Mucosa of rectum (tissue), 2 donors: ENCODE measurements at regions not wholly inside any gene's neighbourhood (a gene's known extent, or its start where the extent isn't known, plus 50 kb on each side); places are given as distances from the start of the nearest gene placed in this dataset.

Experiments
- H3K27ac ChIP-seq, 2 donors: one replicate each; pipeline ENCODE4 v1.7.0; 2013; ENCODE audit warnings: inconsistent platforms in 2 of 2, low read depth in 2 of 2, low read length in 2 of 2
- H3K27me3 ChIP-seq, 2 donors: one replicate each; pipeline ENCODE4 v1.7.0; 2013; ENCODE audit warnings: low read length in 2 of 2; ENCODE audit not compliant: control insufficient read depth in 2 of 2, insufficient read depth in 2 of 2
- H3K36me3 ChIP-seq, 2 donors: one replicate each; pipeline ENCODE4 v1.7.0; 2013; ENCODE audit warnings: low read length in 2 of 2; ENCODE audit not compliant: control insufficient read depth in 2 of 2, insufficient read depth in 2 of 2
- H3K4me1 ChIP-seq, 2 donors: one replicate each; pipeline ENCODE4 v1.7.0; 2013; ENCODE audit warnings: low read length in 2 of 2, mild to moderate bottlenecking in 1 of 2; ENCODE audit not compliant: control insufficient read depth in 2 of 2, insufficient read depth in 2 of 2
- H3K4me3 ChIP-seq, 2 donors: one replicate each; pipeline ENCODE4 v1.7.0; 2013; ENCODE audit warnings: low read length in 2 of 2
- H3K9ac ChIP-seq, 2 donors: one replicate each; pipeline ENCODE4 v1.7.0; 2013; ENCODE audit warnings: low read length in 2 of 2, low read depth in 1 of 2, mild to moderate bottlenecking in 1 of 2
- H3K9me3 ChIP-seq, 2 donors: one replicate each; pipeline ENCODE4 v1.7.0; 2013; ENCODE audit warnings: low read length in 2 of 2; ENCODE audit not compliant: control insufficient read depth in 2 of 2
- donor health status: healthy.
- donor health status: Normal muscosa, but diverticular disease.

- H3K27me3 ChIP-seq, result no peaks in the 10 kb centered on the region
- H3K9me3 ChIP-seq, result no peaks in the 10 kb centered on the region
- H3K36me3 ChIP-seq, result no peaks in the 10 kb centered on the region
- no peaks in the 10 kb centered on the region for H3K4me1 ChIP-seq
- H3K27ac ChIP-seq, result no peak overlapping the region
- H3K9ac ChIP-seq, result no peak overlapping the region
- no peak overlapping the region for H3K4me3 ChIP-seq
Measured at GRCh38 chr16:63602206-63602927, 1519.5 kb downstream of the CDH11 start.

GRCh38 chr16:63596716-63597115 lies 1525.1 kb downstream of the CDH11 start:
- H3K36me3 ChIP-seq, result no peaks in the 10 kb centered on the region
- no peaks in the 10 kb centered on the region for H3K4me1 ChIP-seq
- H3K27me3 ChIP-seq, result no peaks in the 10 kb centered on the region
- H3K4me3 ChIP-seq, result no peak overlapping the region
- no peak overlapping the region for H3K9ac ChIP-seq
- no peaks in the 10 kb centered on the region for H3K9me3 ChIP-seq
- no peak overlapping the region for H3K27ac ChIP-seq

GRCh38 chr16:63592852-63593251 lies 1529.0 kb downstream of the CDH11 start:
- Histone ChIP-seq H3K27ac (no peak overlapping the region), H3K4me1 (no peaks in the 10 kb centered on the region), H3K36me3 (no peaks in the 10 kb centered on the region), H3K9me3 (no peaks in the 10 kb centered on the region), H3K4me3 (no peak overlapping the region), H3K9ac (no peak overlapping the region), H3K27me3 (no peaks in the 10 kb centered on the region)

GRCh38 chr16:63581570-63581969 lies 1540.3 kb downstream of the CDH11 start:
- Histone ChIP-seq H3K27me3 (no peaks in the 10 kb centered on the region), H3K4me3 (no peak overlapping the region), H3K4me1 (no peaks in the 10 kb centered on the region), H3K9me3 (no peaks in the 10 kb centered on the region), H3K27ac (no peak overlapping the region), H3K9ac (no peak overlapping the region), H3K36me3 (no peaks in the 10 kb centered on the region)

- Histone ChIP-seq H3K36me3 (no peaks in the 10 kb centered on the region), H3K4me3 (no peak overlapping the region), H3K27ac (no peak overlapping the region), H3K27me3 (no peaks in the 10 kb centered on the region), H3K9me3 (no peaks in the 10 kb centered on the region), H3K9ac (no peak overlapping the region), H3K4me1 (no peaks in the 10 kb centered on the region)
Measured at GRCh38 chr16:63578791-63579190, 1542.6 kb upstream of the CDH8 start.

- no peaks in the 10 kb centered on the region for H3K36me3 ChIP-seq
Measured at GRCh38 chr16:63577891-63578290, 1541.7 kb upstream of the CDH8 start.

GRCh38 chr16:63575041-63575440 lies 1538.8 kb upstream of the CDH8 start:
- H3K27me3 ChIP-seq, result no peaks in the 10 kb centered on the region
- H3K4me3 ChIP-seq, result no peak overlapping the region
- no peaks in the 10 kb centered on the region for H3K9me3 ChIP-seq
- H3K4me1 ChIP-seq, result no peaks in the 10 kb centered on the region
- H3K27ac ChIP-seq, result no peak overlapping the region
- no peak overlapping the region for H3K9ac ChIP-seq
- H3K36me3 ChIP-seq, result no peaks in the 10 kb centered on the region

More at GRCh38 chr16:63577891-63578290, 1541.7 kb upstream of the CDH8 start:
- Histone ChIP-seq H3K27me3 (no peaks in the 10 kb centered on the region), H3K9me3 (no peaks in the 10 kb centered on the region), H3K27ac (no peak overlapping the region), H3K9ac (no peak overlapping the region), H3K4me3 (no peak overlapping the region), H3K4me1 (no peaks in the 10 kb centered on the region)

GRCh38 chr16:63568164-63568563 lies 1531.9 kb upstream of the CDH8 start:
- no peaks in the 10 kb centered on the region for H3K4me1 ChIP-seq
- no peaks in the 10 kb centered on the region for H3K27me3 ChIP-seq
- H3K4me3 ChIP-seq, result no peak overlapping the region
- no peak overlapping the region for H3K27ac ChIP-seq
- H3K36me3 ChIP-seq, result no peaks in the 10 kb centered on the region
- no peaks in the 10 kb centered on the region for H3K9me3 ChIP-seq
- H3K9ac ChIP-seq, result no peak overlapping the region

- H3K4me3 ChIP-seq, result no peak overlapping the region
- H3K9ac ChIP-seq, result no peak overlapping the region
- H3K27me3 ChIP-seq, result no peaks in the 10 kb centered on the region
- no peaks in the 10 kb centered on the region for H3K4me1 ChIP-seq
- H3K9me3 ChIP-seq, result no peaks in the 10 kb centered on the region
- no peak overlapping the region for H3K27ac ChIP-seq
- H3K36me3 ChIP-seq, result no peaks in the 10 kb centered on the region
Measured at GRCh38 chr16:63563819-63564505, 1527.7 kb upstream of the CDH8 start.

- Histone ChIP-seq H3K9ac (no peak overlapping the region), H3K27ac (no peak overlapping the region), H3K4me1 (no peaks in the 10 kb centered on the region), H3K9me3 (no peaks in the 10 kb centered on the region), H3K4me3 (no peak overlapping the region), H3K36me3 (no peaks in the 10 kb centered on the region), H3K27me3 (no peaks in the 10 kb centered on the region)
Measured at GRCh38 chr16:63553980-63554379, 1517.7 kb upstream of the CDH8 start.
